AG09309 (cell line): ENCODE measurements at regions not wholly inside any gene's neighbourhood (a gene's known extent, or its start where the extent isn't known, plus 50 kb on each side); places are given as distances from the start of the nearest gene placed in this dataset.

Source experiments
- DNase-seq: peaks from one replicate; pipeline ENCODE4 v3.0.0-alpha.2; 2010; ENCODE audit warnings: low read depth
- H3K4me3 ChIP-seq: 2 replicates; pipeline ENCODE4 v1.5.1; 2011; ENCODE audit warnings: mild to moderate bottlenecking, low read depth, low read length, moderate library complexity; ENCODE audit not compliant: control insufficient read depth
- CTCF ChIP-seq: IDR thresholded peaks from 2 replicates; pipeline ENCODE4 v1.5.1; 2011; ENCODE audit warnings: mild to moderate bottlenecking, low read depth, low read length, inconsistent platforms; ENCODE audit not compliant: insufficient read depth, control insufficient read depth; ENCODE audit errors: missing control alignments

GRCh38 chr11:70716986-70717775, 318.9 kb downstream of the CTTN start:
- TF ChIP-seq CTCF, result no peak
- H3K4me3 ChIP-seq, result no peak overlapping the region
- no peak for DNase-seq

DNA sequence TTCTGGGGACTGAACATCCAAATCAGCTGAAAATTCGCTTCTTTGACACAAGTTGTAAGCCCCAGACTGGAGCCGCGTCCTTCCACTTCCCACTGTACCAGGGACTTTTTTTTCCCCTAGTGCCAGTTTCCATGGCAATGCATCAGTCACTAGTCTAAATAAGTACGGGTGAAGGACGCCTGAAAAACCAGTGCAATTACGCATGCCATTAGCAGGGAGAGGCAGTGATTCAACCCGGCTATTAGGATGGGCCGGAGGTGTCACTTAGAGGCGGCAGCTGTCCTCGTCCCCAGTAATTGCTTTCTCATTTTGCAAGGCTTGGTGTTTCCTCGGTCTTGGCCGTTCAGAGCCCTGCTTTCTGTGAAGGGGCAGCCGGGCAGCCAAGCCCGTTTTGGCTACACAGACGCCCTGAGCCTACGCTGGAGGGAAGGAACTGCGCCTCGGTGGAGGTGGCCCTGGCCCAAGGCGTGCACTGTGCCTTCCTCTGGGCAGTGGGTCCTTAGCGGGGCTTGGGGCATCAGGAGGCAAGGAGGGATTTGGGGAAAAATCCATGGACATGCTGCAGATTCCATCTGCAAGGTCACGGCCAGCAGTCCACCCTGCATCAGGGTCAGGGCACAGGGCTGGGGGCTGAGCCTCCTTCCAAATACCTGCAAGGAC, 319.7 kb downstream of the CTTN start:
- no peak for TF ChIP-seq CTCF
- no peak for DNase-seq
- no peak overlapping the region for H3K4me3 ChIP-seq

DNA sequence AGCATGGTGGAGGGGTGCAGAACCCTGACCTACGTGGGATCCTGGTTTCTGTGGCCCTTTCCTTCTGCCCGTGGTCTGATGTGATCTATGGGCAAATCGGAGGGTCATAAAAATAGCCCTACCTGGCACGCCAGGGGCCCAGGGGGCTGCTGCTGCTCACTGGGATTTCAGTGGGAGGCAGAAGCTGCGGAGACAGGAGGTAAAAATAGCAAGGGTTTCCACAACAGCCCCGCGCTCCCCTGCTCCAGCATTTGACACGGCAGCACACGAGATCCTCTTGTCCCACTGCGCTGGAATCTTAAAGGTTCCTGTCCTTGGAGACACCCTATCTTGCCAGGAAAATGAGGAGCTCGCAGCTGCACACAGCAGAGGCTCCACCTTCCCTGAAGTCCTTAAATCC, 321.2 kb downstream of the CTTN start:
- no peak for TF ChIP-seq CTCF
- DNase-seq, result no peak
- H3K4me3 ChIP-seq, result no peak overlapping the region

- no peak overlapping the region for H3K4me3 ChIP-seq
- TF ChIP-seq CTCF, result no peak
- DNase-seq, result no peak
These were observed 322.0 kb downstream of the CTTN start for GRCh38 chr11:70720281-70720680.

- TF ChIP-seq CTCF, result no peak
- no peak overlapping the region for H3K4me3 ChIP-seq
- no peak for DNase-seq
These were observed 322.7 kb downstream of the CTTN start for GRCh38 chr11:70721006-70721405.

DNA sequence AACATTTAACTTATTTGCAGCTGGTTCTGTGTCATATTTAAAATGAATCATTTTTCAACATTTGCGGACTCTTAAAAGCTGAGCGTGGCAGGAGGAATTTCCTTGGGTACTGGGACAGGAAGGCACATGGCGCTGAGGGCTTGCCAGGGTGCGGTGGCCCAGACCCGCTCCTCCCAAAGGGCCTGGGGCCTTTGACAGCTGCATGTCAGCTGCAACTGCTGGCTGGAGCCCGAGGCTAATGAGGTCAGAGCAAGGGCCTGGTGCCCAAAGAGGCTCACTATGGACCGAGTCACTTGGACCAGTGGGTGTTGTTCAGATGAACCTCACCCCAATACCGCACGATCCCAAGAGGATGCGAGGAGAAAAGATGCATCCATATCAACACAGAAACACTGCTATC, 326.9 kb downstream of the CTTN start:
- DNase-seq, result no peak
- no peak overlapping the region for H3K4me3 ChIP-seq
- TF ChIP-seq CTCF, result no peak
